ENCODE measurements at regions not wholly inside any gene's neighbourhood (a gene's known extent, or its start where the extent isn't known, plus 50 kb on each side); places are given as distances from the start of the nearest gene placed in this dataset.
"Not testable (repeated sequence)": the region's sequence is repeated elsewhere in the genome, so short reads cannot be mapped to it uniquely, and the experiment has no call there.

GRCh38 chr2:224146356-224147160 is 107.5 kb upstream of the SERPINE2 start:
- DNase-seq, result no peak

DNA sequence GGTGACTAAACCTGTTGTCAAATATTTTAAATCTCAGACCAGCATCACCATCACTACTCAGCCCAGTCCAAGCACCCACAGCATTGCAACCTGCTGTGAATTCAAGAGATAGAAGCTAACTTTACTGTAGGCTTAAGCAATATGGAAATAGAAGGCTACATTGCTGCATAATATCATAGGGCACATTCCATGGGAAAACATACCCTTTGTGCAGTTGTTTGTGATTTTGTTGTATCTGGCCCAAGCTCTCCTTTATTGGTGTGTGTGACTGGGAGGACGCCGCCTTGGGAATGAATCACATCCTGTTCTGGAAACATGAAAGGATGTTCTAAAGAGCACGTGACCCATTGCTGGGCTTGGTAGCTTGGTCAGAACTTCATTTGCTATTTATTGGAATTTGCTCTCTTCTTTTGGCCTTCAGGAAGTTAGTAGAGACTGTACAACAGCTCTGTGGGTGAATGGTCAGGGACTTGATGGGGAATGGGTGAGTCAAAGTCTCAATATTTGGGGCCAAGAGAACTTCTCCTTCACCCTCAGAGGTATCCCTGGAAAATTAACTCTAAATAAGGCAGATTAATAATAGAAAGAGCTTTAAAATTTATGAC is 106.8 kb upstream of the SERPINE2 start:
- DNase-seq, result no peak

- DNase-seq, result no peak
Observed at GRCh38 chr2:224143526-224143925, 104.4 kb upstream of the SERPINE2 start.

GRCh38 chr2:224142397-224143312 is 103.6 kb upstream of the SERPINE2 start:
- no peak for DNase-seq

GRCh38 chr2:224141304-224141703 is 102.2 kb upstream of the SERPINE2 start:
- DNase-seq, result no peak

DNA sequence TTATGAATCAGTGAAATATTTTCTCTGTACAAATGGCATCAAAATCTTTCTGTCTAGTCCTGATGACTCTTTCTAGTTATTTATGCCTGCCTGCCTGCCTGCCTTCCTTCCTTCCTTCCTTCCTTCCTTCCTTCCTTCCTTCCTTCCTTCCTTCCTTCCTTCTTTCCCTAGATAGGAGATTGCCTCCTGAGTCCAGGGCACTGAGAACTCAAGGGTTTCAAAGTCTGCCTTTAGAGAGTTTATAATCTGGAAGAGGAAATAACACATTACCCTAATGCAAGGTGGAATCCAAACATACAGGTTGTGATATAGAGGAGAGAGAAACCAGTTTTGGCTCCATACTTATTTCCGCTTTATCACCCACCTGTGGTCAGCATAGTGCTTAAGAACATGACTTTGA is 98.1 kb upstream of the SERPINE2 start:
- DNase-seq, result no peak

DNA sequence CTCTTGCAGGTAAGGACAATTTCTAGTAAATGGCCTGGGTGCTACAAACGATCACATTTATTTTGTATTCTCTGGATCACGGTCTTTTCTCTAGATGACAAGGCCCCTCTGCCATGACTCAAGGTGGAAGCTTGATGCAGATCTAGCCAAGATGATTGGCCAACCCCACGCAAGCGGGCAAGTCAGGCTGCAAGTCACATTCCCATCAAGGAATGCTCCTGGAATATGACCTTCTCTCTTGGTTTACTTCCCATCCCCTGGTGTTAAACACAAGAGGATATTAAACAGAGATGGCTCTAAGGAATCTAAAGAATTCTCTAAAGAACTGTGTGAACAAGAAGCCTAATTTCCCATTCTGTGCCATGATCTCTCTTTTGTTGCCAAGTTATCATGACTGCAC is 97.3 kb upstream of the SERPINE2 start:
- DNase-seq, result no peak

DNA sequence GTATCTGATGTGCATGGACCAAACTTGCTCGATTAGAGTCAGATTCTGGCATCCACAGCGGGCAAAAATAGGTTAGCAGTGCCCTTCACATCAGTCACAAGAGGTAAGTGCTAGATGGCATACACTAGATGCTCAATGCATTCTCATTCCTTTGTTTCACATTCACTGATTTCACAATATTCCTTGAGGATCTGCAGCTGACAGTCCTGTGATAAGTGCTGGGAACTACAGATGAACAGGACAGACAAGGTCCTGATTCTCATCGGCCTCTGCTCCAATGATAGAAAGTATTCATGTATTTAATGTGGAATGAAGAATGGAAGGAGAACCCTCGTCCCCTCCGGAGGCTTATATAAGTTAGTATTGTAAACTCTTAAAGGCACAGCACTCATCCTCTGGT is 96.8 kb upstream of the SERPINE2 start:
- DNase-seq, result no peak

DNA sequence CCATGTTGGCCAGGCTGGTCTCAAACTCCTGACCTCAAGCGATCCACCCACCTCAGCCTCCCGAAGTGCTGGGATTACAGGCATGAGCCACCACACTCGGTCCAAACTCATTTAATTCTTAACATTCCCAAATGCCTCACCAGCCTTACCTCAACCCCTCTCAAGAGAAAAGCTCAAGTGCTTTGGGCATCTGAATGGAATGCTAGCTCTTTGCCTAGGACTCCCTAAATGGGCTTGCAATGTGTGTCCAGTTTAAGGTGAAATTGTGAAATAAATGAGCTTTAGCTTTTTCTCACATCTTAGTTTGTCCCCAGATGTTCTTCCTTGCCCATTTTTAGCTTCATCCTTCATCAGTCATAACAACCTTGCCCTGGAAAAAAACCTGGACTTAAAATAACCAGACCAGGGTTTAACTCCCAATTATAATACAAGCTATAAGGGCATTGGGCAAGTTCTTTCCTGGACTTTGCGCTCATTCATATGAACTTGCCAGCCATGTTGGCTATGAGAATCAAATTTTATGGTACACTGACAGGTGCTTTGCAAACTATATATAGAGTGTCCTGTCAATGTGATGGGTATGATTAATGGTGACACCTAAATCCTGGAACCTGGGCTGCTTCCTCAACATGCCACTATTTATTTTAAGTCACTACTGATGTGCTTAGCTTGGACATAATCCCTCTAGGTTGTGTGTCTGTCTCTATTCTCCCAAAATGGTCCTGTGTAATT is 95.1 kb upstream of the SERPINE2 start:
- DNase-seq, result no peak

GRCh38 chr2:224133387-224133786 is 94.3 kb upstream of the SERPINE2 start:
- no peak for DNase-seq

DNA sequence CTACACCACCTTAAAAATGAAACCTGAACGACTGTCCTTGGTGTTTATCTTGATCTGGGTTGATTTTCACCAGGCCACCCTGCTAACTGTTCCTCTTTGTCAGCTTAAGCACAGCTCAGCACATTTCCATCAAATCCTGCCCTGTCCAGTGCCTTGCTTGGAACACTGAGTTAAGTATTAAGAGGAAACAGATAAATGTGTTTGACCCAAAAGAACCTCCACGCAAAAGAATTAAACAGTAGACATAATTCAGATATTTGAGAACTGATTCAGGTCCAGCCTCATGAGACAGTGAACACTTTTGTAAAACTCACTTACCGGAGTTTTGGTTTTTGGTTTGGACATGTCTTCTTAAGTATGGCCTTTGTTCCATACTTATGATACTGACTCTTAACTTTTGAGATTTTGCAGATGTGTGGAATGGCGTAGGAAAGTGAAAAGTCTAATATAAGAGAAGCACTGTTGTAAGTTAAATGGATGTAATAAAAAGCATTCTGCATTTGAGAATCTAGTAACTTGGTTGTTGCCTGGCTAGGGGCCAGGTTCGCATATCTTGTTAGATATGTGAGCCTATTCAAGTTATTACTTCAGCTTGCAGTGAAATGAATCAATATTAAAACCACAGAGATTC is 88.9 kb upstream of the SERPINE2 start:
- DNase-seq, result no peak

DNA sequence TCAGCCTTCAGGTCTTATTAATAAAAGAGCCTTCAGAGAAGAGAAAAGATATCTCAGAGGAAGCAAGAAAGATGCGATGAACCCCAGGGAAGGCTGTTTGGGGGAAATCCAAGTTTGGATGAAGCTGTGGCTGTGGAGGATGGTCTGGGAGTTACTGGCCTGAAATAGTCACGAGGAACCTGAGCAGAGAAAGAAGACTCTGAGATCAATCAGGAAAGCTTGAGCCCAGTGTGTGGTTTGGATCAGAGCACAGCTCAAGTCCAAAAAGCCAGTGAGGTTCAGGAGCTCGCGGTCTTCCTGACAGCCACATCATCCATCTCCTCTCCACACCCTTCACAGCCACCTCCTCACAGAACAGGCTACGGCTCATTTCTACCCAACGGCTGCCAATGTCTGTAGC is 87.4 kb upstream of the SERPINE2 start:
- no peak for DNase-seq

DNA sequence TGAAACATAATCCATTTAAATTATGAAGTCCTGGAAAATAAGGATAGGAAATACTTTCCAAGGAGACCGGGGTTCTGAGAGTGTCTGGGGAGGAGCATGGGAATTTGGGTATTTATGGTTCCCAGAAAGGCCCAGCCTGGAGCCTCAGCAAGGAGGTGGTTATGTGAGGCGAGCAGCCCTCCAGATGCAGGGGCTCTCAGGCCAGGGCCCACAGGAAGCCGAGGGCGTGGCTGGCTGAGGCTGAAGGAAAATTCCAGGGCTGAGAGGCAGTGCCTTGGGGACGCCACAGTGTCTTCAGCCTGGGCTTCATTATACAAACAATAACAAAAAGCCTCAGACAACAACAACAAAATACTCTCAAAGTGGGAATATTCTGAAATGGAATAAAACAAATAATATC is 86.9 kb upstream of the SERPINE2 start:
- no peak for DNase-seq

GRCh38 chr2:224122542-224122941 is 83.5 kb upstream of the SERPINE2 start:
- DNase-seq, result no peak

GRCh38 chr2:224121406-224122067 is 82.5 kb upstream of the SERPINE2 start:
- no peak for DNase-seq

DNA sequence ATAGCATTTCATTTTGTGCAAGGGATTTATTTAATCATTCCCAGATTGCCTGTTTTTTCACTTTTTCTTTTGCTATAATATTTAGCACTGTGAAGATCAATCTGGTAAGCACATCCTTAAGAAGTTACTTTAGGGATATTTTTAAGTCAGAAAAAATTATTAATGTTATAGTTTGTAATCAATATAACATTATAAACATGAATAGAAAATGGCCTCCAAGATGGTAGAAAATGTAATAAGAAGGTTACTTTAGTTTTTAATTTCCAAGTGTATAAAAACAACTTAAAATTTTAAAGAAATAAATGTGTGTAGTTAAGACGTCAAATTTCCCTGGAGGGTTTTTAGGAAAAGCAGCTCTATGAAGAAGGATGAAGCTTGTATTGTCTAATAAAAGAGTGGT is 81.9 kb upstream of the SERPINE2 start:
- no peak for DNase-seq

GRCh38 chr2:224119846-224120245 is 80.8 kb upstream of the SERPINE2 start:
- not testable (repeated sequence) for DNase-seq

GRCh38 chr2:224114428-224114827 is 75.3 kb upstream of the SERPINE2 start:
- DNase-seq, result no peak

GRCh38 chr2:224113930-224114329 is 74.8 kb upstream of the SERPINE2 start:
- not testable (repeated sequence) for DNase-seq

DNA sequence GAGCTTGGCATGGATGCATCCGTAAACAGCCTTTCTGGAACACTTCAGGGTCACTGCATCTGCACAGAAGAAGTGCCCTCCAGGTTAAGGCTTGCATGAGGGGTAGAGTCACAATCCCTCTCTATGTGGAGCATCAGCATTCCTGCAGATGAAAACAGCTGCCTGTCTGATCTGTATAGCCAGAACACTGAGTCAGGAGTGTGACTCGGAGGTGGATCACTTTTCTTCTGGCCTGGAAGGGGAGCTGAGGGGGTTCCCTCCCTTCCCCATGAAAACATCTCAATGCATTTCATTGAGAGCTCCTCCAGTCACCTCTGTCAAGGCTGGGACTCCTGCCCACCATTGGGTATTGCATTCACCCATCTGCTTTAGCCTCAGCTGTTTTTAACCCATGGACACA is 72.5 kb upstream of the SERPINE2 start:
- DNase-seq, result no peak

GRCh38 chr2:224110811-224111210 is 71.7 kb upstream of the SERPINE2 start:
- DNase-seq, result no peak
